Osteocyte (in vitro differentiated cells): ENCODE measurements at regions not wholly inside any gene's neighbourhood (a gene's known extent, or its start where the extent isn't known, plus 50 kb on each side); places are given as distances from the start of the nearest gene placed in this dataset.

ENCODE experiments used
- DNase-seq: peaks from one replicate; pipeline ENCODE4 v3.0.0; 2021; ENCODE audit warnings: mixed read lengths; ENCODE audit not compliant: unreplicated experiment; ENCODE audit errors: extremely low spot score
- H3K27ac Mint-ChIP-seq: one replicate; pipeline ENCODE4 v1.8.0; 2021; ENCODE audit warnings: mild to moderate bottlenecking, mixed read lengths; ENCODE audit not compliant: unreplicated experiment
- H3K27me3 Mint-ChIP-seq: one replicate; pipeline ENCODE4 v1.8.0; 2021; ENCODE audit warnings: mixed read lengths; ENCODE audit not compliant: unreplicated experiment
- H3K36me3 Mint-ChIP-seq: one replicate; pipeline ENCODE4 v1.8.0; 2021; ENCODE audit warnings: mixed read lengths; ENCODE audit not compliant: unreplicated experiment
- H3K4me1 Mint-ChIP-seq: one replicate; pipeline ENCODE4 v1.8.0; 2021; ENCODE audit warnings: mixed read lengths; ENCODE audit not compliant: unreplicated experiment
- H3K4me3 Mint-ChIP-seq: one replicate; pipeline ENCODE4 v1.8.0; 2021; ENCODE audit warnings: mild to moderate bottlenecking, moderate library complexity, mixed read lengths; ENCODE audit not compliant: unreplicated experiment
- H3K9me3 Mint-ChIP-seq: one replicate; pipeline ENCODE4 v1.8.0; 2021; ENCODE audit warnings: mixed read lengths; ENCODE audit not compliant: unreplicated experiment
- CTCF ChIP-seq: fragments of 200-600 bp; sonication (generic); IDR thresholded peaks from 2 replicates; pipeline ENCODE4 v1.5.0; 2021; ENCODE audit warnings: antibody characterized with exemption, mild to moderate bottlenecking, moderate library complexity

- H3K4me1 Mint-ChIP-seq: peaks cover 41% of the 10 kb centered on the region
Observed at GRCh38 chr4:38364383-38364963, 299.5 kb upstream of the KLF3 start.

GRCh38 chr4:38365261-38365660 lies 298.7 kb upstream of the KLF3 start:
- no peak overlapping the region for H3K27ac Mint-ChIP-seq
- no peak for TF ChIP-seq CTCF
- DNase-seq: no peak
- no peaks in the 10 kb centered on the region for H3K9me3 Mint-ChIP-seq
- H3K4me3 Mint-ChIP-seq: no peak overlapping the region
- peaks cover 3% of the 10 kb centered on the region for H3K27me3 Mint-ChIP-seq
- peaks cover 41% of the 10 kb centered on the region for H3K4me1 Mint-ChIP-seq
- no peaks in the 10 kb centered on the region for H3K36me3 Mint-ChIP-seq

More at GRCh38 chr4:38364383-38364963, 299.5 kb upstream of the KLF3 start:
- no peaks in the 10 kb centered on the region for H3K36me3 Mint-ChIP-seq
- no peak for TF ChIP-seq CTCF
- H3K4me3 Mint-ChIP-seq: no peak overlapping the region
- H3K9me3 Mint-ChIP-seq: no peaks in the 10 kb centered on the region
- H3K27ac Mint-ChIP-seq: no peak overlapping the region
- DNase-seq: no peak
- H3K27me3 Mint-ChIP-seq: peaks cover 3% of the 10 kb centered on the region

GRCh38 chr4:38365748-38366310 lies 298.2 kb upstream of the KLF3 start:
- no peak for TF ChIP-seq CTCF
- no peak overlapping the region for H3K4me3 Mint-ChIP-seq
- no peak for DNase-seq
- H3K9me3 Mint-ChIP-seq: no peaks in the 10 kb centered on the region
- peaks cover 3% of the 10 kb centered on the region for H3K27me3 Mint-ChIP-seq
- no peaks in the 10 kb centered on the region for H3K36me3 Mint-ChIP-seq
- H3K27ac Mint-ChIP-seq: peak overlapping the region; percentile 61
- peaks cover 41% of the 10 kb centered on the region for H3K4me1 Mint-ChIP-seq

- no peaks in the 10 kb centered on the region for H3K9me3 Mint-ChIP-seq
- peaks cover 48% of the 10 kb centered on the region for H3K4me1 Mint-ChIP-seq
- H3K4me3 Mint-ChIP-seq: no peak overlapping the region
- no peaks in the 10 kb centered on the region for H3K36me3 Mint-ChIP-seq
- DNase-seq: no peak
- peak overlapping the region; percentile 61 for H3K27ac Mint-ChIP-seq
- peaks cover 3% of the 10 kb centered on the region for H3K27me3 Mint-ChIP-seq
- TF ChIP-seq CTCF: no peak
Observed at GRCh38 chr4:38366456-38366855, 297.5 kb upstream of the KLF3 start.

- DNase-seq: no peak
- peak overlapping the region; percentile 61 for H3K27ac Mint-ChIP-seq
- no peaks in the 10 kb centered on the region for H3K36me3 Mint-ChIP-seq
- TF ChIP-seq CTCF: no peak
- no peaks in the 10 kb centered on the region for H3K9me3 Mint-ChIP-seq
- H3K4me3 Mint-ChIP-seq: no peak overlapping the region
- peaks cover 53% of the 10 kb centered on the region for H3K4me1 Mint-ChIP-seq
- peaks cover 3% of the 10 kb centered on the region for H3K27me3 Mint-ChIP-seq
Observed at GRCh38 chr4:38366997-38367396, 297.0 kb upstream of the KLF3 start.
